ENCODE measurements at regions not wholly inside any gene's neighbourhood (a gene's known extent, or its start where the extent isn't known, plus 50 kb on each side); places are given as distances from the start of the nearest gene placed in this dataset.
"Not testable (repeated sequence)": the region's sequence is repeated elsewhere in the genome, so short reads cannot be mapped to it uniquely, and the experiment has no call there.

GRCh38 chr11:67940440-67940839 lies 63.5 kb downstream of the UNC93B1 start:
- not testable (repeated sequence) for DNase-seq (ENCODE audit: low read depth in 2 of 2)

- not testable (repeated sequence) for DNase-seq (ENCODE audit: low read depth in 2 of 2)
These were observed 64.9 kb downstream of the UNC93B1 start for GRCh38 chr11:67938964-67939363.

GRCh38 chr11:67938371-67938770 lies 65.5 kb downstream of the UNC93B1 start:
- not testable (repeated sequence) for DNase-seq (ENCODE audit: low read depth in 2 of 2)

- not testable (repeated sequence) for DNase-seq (ENCODE audit: low read depth in 2 of 2)
These were observed 80.3 kb downstream of the UNC93B1 start for GRCh38 chr11:67923565-67923964.

- DNase-seq (ENCODE audit: low read depth in 2 of 2), result not testable (repeated sequence)
These were observed 83.4 kb downstream of the UNC93B1 start for GRCh38 chr11:67920546-67920945.

GRCh38 chr11:67912184-67912583 lies 91.7 kb downstream of the UNC93B1 start:
- DNase-seq (ENCODE audit: low read depth in 2 of 2), result not testable (repeated sequence)

GRCh38 chr11:67911211-67911610 lies 92.7 kb downstream of the UNC93B1 start:
- DNase-seq (ENCODE audit: low read depth in 2 of 2), result not testable (repeated sequence)

GRCh38 chr11:67910803-67911202 lies 93.1 kb downstream of the UNC93B1 start:
- DNase-seq (ENCODE audit: low read depth in 2 of 2), result not testable (repeated sequence)

- not testable (repeated sequence) for DNase-seq (ENCODE audit: low read depth in 2 of 2)
These were observed 96.9 kb downstream of the UNC93B1 start for GRCh38 chr11:67906969-67907368.

GRCh38 chr11:67899462-67899861 lies 104.4 kb downstream of the UNC93B1 start:
- DNase-seq (ENCODE audit: low read depth in 2 of 2), result not testable (repeated sequence)

- not testable (repeated sequence) for DNase-seq (ENCODE audit: low read depth in 2 of 2)
These were observed 110.4 kb downstream of the UNC93B1 start for GRCh38 chr11:67893487-67893886.

- not testable (repeated sequence) for DNase-seq (ENCODE audit: low read depth in 2 of 2)
These were observed 114.3 kb downstream of the UNC93B1 start for GRCh38 chr11:67889646-67890045.

GRCh38 chr11:67888056-67888455 lies 115.8 kb downstream of the UNC93B1 start:
- DNase-seq (ENCODE audit: low read depth in 2 of 2), result not testable (repeated sequence)

GRCh38 chr11:67886672-67887071 lies 117.2 kb downstream of the UNC93B1 start:
- DNase-seq (ENCODE audit: low read depth in 2 of 2), result not testable (repeated sequence)

GRCh38 chr11:67886207-67886606 lies 117.7 kb downstream of the UNC93B1 start:
- DNase-seq (ENCODE audit: low read depth in 2 of 2), result not testable (repeated sequence)

- DNase-seq (ENCODE audit: low read depth in 2 of 2), result not testable (repeated sequence)
These were observed 118.3 kb downstream of the UNC93B1 start for GRCh38 chr11:67885574-67885973.

GRCh38 chr11:67884761-67885558 lies 118.9 kb downstream of the UNC93B1 start:
- DNase-seq (ENCODE audit: low read depth in 2 of 2), result not testable (repeated sequence)

- DNase-seq (ENCODE audit: low read depth in 2 of 2), result not testable (repeated sequence)
These were observed 119.7 kb downstream of the UNC93B1 start for GRCh38 chr11:67884073-67884757.

- DNase-seq (ENCODE audit: low read depth in 2 of 2), result not testable (repeated sequence)
These were observed 121.6 kb downstream of the UNC93B1 start for GRCh38 chr11:67882304-67882703.

GRCh38 chr11:67881836-67882235 lies 122.1 kb downstream of the UNC93B1 start:
- not testable (repeated sequence) for DNase-seq (ENCODE audit: low read depth in 2 of 2)

- not testable (repeated sequence) for DNase-seq (ENCODE audit: low read depth in 2 of 2)
These were observed 123.2 kb downstream of the UNC93B1 start for GRCh38 chr11:67880594-67881196.

- DNase-seq (ENCODE audit: low read depth in 2 of 2), result not testable (repeated sequence)
These were observed 125.2 kb downstream of the UNC93B1 start for GRCh38 chr11:67878666-67879065.

Data from stimulated activated CD8-positive, alpha-beta memory T cell treated with anti-CD3 and anti-CD28 coated beads, Interleukin-7, amount 100 ng/mL, for 1 hour (primary cell).